ENCODE measurements at regions not wholly inside any gene's neighbourhood (a gene's known extent, or its start where the extent isn't known, plus 50 kb on each side); places are given as distances from the start of the nearest gene placed in this dataset.

DNA sequence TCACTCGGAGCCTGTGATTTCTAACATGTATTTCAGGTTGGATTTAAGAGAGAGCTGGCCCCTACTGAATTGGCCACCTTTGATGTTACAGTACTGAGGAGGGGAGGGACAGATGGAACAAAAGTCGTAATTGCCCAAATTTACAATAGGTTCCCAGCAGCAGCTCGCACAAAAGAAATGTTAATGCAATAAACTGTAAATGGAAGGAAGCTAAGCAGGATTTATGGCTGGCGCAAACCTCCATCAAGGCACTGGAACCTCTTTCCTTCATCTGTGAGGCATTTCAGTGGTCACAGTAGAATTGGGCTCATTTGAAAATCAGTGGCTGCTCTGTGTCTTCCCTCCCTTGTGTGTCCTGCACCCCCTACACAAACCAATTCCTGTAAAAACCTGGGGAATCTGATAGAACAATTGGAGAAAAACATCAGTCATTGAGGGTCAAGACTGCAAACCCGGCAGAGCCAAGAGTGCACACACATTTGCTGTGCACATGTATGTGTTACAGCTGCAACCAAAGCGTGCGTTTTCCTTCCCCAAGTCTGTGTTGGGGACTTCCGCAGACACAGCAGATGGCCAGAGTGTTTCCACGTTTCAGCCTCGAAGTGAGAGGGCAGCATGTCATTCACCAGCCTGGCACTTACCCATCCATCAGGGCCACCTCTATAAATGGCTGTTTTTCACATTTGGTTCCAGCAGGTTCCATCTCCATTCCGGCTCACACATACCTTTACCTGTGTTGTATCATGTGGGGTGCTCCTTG, 192.8 kb downstream of the TM9SF2 start:
- H3K36me3 ChIP-seq (ENCODE audit: control insufficient read depth, insufficient read depth, low read length), result no peaks in the 10 kb centered on the region
- no peaks in the 10 kb centered on the region for H3K9me3 ChIP-seq (ENCODE audit: control insufficient read depth, low read length)
- H3K27me3 ChIP-seq (ENCODE audit: control insufficient read depth, insufficient read depth, low read length, poor library complexity, severe bottlenecking), result no peaks in the 10 kb centered on the region
- WGBS, 2 experiments, result 58 to 61% methylated on average over 11 of the region's 11 CpGs
- no peak overlapping the region for H3K27ac ChIP-seq (ENCODE audit: insufficient read depth, low read depth, low read length, poor library complexity, severe bottlenecking)
- peaks cover 40% of the 10 kb centered on the region for H3K4me1 ChIP-seq (ENCODE audit: control insufficient read depth, insufficient read depth, low read length)
- H3K4me3 ChIP-seq (ENCODE audit: insufficient read depth, low read depth, low read length), result no peak overlapping the region

DNA sequence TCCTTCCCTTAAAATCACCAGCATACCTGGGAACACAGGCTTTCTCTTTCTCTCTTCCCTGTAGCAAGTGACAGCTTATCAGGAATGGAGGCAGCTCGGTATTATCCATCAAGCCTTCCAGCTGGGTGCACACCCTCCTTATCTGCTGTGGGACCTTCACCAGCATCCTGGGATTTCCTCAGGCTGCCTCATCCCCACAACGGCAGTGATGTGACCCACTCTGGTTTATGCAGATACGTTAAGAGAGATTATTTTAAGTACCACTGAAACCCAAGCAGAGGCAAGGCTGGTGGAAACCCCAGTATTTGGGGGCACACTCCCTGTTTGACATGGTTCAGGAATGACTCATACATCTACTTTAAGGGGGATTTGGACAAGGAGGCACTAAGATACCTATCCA, 192.1 kb downstream of the TM9SF2 start:
- H3K4me3 ChIP-seq (ENCODE audit: insufficient read depth, low read depth, low read length), result no peak overlapping the region
- H3K36me3 ChIP-seq (ENCODE audit: control insufficient read depth, insufficient read depth, low read length), result no peaks in the 10 kb centered on the region
- 66 to 70% methylated on average over 3 of the region's 3 CpGs for WGBS, 2 experiments
- no peaks in the 10 kb centered on the region for H3K27me3 ChIP-seq (ENCODE audit: control insufficient read depth, insufficient read depth, low read length, poor library complexity, severe bottlenecking)
- H3K27ac ChIP-seq (ENCODE audit: insufficient read depth, low read depth, low read length, poor library complexity, severe bottlenecking), result peak overlapping the region; percentile 18
- peaks cover 47% of the 10 kb centered on the region for H3K4me1 ChIP-seq (ENCODE audit: control insufficient read depth, insufficient read depth, low read length)
- H3K9me3 ChIP-seq (ENCODE audit: control insufficient read depth, low read length), result no peaks in the 10 kb centered on the region

DNA sequence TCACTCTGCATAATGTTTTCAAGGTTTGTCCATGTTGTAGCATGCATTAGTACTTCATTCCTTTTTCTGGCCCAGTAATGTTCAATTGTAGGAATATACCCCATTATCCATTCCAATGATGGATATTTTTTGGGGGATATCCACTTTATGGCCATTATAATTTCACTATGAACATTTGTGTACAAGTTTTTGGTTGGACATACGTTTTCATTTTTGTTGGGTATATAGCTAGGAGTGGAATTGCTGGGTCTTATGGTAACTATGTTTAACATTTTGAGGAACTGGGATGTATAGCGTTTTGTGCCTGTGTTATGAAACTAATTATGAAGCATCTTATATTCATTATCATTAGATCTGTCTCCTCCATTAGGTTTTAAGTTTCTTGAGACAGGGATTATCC, 191.6 kb downstream of the TM9SF2 start:
- no peaks in the 10 kb centered on the region for H3K27me3 ChIP-seq (ENCODE audit: control insufficient read depth, insufficient read depth, low read length, poor library complexity, severe bottlenecking)
- WGBS, 2 experiments, result 80 to 92% methylated on average over 1 of the region's 2 CpGs

DNA sequence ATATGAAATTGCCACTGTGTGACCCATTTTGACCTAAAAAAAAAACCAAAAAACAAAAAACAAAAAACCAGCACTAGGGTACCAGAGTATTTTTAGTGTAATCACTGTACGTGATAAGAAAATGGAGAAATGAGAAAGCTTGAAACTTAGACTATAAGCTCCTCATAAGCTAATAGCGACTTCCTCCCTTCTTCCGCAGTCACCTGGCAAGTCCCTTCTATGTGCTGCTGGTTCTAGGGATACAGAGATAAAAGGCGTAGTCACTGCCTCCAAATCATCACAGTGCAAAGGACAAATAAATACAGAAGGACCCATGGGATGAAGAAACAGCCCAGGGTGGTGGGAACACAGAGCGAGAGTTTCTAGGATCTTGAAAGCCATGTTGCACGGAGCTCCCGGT, 190.3 kb downstream of the TM9SF2 start:
- 68 to 73% methylated on average over 7 of the region's 7 CpGs for WGBS, 2 experiments
- Histone ChIP-seq H3K9me3 (ENCODE audit: control insufficient read depth, low read length) (no peaks in the 10 kb centered on the region), H3K27me3 (ENCODE audit: control insufficient read depth, insufficient read depth, low read length, poor library complexity, severe bottlenecking) (no peaks in the 10 kb centered on the region), H3K4me1 (ENCODE audit: control insufficient read depth, insufficient read depth, low read length) (peaks cover 65% of the 10 kb centered on the region), H3K4me3 (ENCODE audit: insufficient read depth, low read depth, low read length) (no peak overlapping the region), H3K27ac (ENCODE audit: insufficient read depth, low read depth, low read length, poor library complexity, severe bottlenecking) (no peak overlapping the region), H3K36me3 (ENCODE audit: control insufficient read depth, insufficient read depth, low read length) (no peaks in the 10 kb centered on the region)

More for the DNA sequence above, 191.6 kb downstream of the TM9SF2 start:
- H3K36me3 ChIP-seq (ENCODE audit: control insufficient read depth, insufficient read depth, low read length), result no peaks in the 10 kb centered on the region
- no peaks in the 10 kb centered on the region for H3K9me3 ChIP-seq (ENCODE audit: control insufficient read depth, low read length)
- peaks cover 52% of the 10 kb centered on the region for H3K4me1 ChIP-seq (ENCODE audit: control insufficient read depth, insufficient read depth, low read length)
- H3K27ac ChIP-seq (ENCODE audit: insufficient read depth, low read depth, low read length, poor library complexity, severe bottlenecking), result no peak overlapping the region
- H3K4me3 ChIP-seq (ENCODE audit: insufficient read depth, low read depth, low read length), result no peak overlapping the region

DNA sequence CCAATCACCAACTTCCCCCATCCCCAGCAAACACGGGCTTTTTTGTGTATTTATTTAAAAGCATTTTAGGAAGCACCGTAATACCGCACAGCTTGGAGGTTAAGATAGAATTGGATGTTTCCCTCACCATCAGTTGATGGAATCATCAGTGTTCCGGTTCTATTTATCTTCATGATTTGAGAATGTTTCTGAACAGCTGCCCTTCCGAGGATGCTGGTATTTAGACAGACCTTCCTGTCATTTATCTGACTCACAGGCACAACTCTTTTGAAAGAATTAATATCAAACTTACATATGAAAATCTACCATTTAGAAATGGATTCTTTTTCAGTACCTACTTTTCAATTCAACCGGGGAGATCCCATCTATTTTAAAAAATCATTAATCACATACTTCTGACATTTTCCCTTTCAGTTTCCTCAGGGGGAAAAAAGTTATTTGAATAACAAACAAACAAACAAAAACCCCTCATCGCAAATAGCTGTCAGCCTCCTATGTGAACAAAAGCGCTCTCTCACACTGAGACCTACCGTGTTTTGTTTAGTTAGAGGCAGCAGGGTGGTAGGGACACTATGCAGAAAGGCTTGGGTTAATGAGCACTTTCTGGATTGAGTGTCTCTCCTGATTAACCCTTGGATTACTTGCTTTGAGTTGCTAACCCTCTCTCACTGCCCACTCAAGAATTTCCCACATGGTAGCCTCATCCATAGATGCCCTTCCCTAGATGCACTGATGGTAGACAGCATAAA, 189.3 kb downstream of the TM9SF2 start:
- Histone ChIP-seq H3K27me3 (ENCODE audit: control insufficient read depth, insufficient read depth, low read length, poor library complexity, severe bottlenecking) (no peaks in the 10 kb centered on the region), H3K27ac (ENCODE audit: insufficient read depth, low read depth, low read length, poor library complexity, severe bottlenecking) (peak overlapping the region; percentile 78), H3K9me3 (ENCODE audit: control insufficient read depth, low read length) (no peaks in the 10 kb centered on the region), H3K4me1 (ENCODE audit: control insufficient read depth, insufficient read depth, low read length) (peaks cover 72% of the 10 kb centered on the region), H3K4me3 (ENCODE audit: insufficient read depth, low read depth, low read length) (peak overlapping the region; percentile 15), H3K36me3 (ENCODE audit: control insufficient read depth, insufficient read depth, low read length) (no peaks in the 10 kb centered on the region)
- WGBS, 2 experiments, result 4 to 7% methylated on average over 8 to 9 of the region's 9 CpGs

DNA sequence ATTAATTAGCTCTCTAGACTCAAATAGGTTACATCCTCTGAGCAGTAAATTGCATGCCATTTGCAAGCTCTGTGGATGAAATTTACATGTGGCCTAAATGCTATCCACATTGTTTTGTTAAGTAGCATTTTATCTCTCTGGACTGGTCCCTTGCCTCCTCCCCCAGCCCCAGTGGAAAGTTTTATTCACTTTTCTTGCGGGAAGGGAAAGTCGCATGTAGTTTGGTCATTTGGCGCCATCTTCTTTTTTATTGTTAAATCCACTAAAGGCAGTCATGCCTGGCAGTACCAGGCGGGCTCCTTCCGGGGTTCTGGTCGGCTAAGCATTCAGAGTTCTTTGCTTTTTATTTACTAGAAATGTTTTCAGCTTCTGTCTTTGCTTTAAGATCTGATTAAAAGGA, 188.7 kb downstream of the TM9SF2 start:
- Histone ChIP-seq H3K36me3 (ENCODE audit: control insufficient read depth, insufficient read depth, low read length) (no peaks in the 10 kb centered on the region), H3K4me1 (ENCODE audit: control insufficient read depth, insufficient read depth, low read length) (peaks cover 72% of the 10 kb centered on the region), H3K27me3 (ENCODE audit: control insufficient read depth, insufficient read depth, low read length, poor library complexity, severe bottlenecking) (no peaks in the 10 kb centered on the region), H3K9me3 (ENCODE audit: control insufficient read depth, low read length) (no peaks in the 10 kb centered on the region), H3K4me3 (ENCODE audit: insufficient read depth, low read depth, low read length) (peak overlapping the region; percentile 15), H3K27ac (ENCODE audit: insufficient read depth, low read depth, low read length, poor library complexity, severe bottlenecking) (peak overlapping the region; percentile 78)
- WGBS, 2 experiments, result 11 to 19% methylated on average over 6 of the region's 6 CpGs

DNA sequence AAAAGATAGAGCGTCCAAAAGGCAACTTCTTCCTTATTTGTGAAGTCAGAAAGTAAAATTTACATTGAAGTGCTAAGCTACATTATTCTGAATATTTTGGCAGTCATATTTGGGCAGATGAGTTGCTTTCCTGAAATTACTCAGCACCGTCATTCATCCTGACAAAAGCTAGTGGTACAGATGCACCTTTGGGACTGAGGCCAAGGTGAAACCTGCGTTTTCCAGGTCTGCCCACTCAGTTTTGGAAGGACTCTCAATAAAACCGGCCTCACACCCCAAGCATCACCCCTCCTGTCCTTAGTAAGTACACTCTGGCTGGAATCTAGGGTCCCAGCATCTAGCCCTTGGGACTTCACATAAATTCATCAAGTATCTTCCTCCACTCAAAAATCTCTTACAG, 187.5 kb downstream of the TM9SF2 start:
- H3K4me1 ChIP-seq (ENCODE audit: control insufficient read depth, insufficient read depth, low read length), result peaks cover 62% of the 10 kb centered on the region

DNA sequence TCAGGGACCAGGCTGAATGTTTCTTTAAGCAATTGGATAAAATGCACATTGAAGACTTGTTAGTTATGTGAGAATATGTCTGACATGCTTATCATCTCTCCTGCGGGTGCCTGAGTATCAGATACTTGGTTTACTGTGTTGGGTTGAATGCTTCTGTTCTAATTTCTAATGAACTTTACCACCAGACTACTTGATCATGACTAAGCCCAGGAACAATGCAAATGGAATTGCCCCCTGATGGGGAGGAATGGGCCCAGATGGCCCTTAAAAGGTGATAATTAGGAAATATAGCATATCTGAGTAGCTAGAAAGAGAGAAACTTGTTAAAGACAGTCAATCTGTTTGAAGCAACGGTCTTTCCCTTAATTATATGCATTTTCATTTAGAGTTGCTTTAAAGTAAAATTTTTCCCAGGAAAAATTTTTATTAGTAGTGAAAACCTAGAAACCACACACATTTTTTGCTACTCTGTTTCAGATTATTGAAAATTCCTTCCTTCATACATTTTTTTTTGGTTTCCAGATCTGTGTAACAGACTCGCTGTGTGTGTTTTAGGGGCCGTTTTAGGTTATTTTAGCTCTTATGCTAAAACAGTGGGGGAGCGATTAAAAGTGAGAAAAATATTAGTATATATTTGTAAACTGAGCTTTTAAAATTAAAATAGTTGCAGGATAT, 186.6 kb downstream of the TM9SF2 start:
- peak overlapping the region; percentile 28 for H3K27ac ChIP-seq (ENCODE audit: insufficient read depth, low read depth, low read length, poor library complexity, severe bottlenecking)
- H3K27me3 ChIP-seq (ENCODE audit: control insufficient read depth, insufficient read depth, low read length, poor library complexity, severe bottlenecking), result no peaks in the 10 kb centered on the region
- peaks cover 54% of the 10 kb centered on the region for H3K4me1 ChIP-seq (ENCODE audit: control insufficient read depth, insufficient read depth, low read length)
- WGBS, 2 experiments, result 5 to 22% methylated on average over 4 to 5 of the region's 5 CpGs
- no peaks in the 10 kb centered on the region for H3K9me3 ChIP-seq (ENCODE audit: control insufficient read depth, low read length)
- H3K4me3 ChIP-seq (ENCODE audit: insufficient read depth, low read depth, low read length), result peak overlapping the region; percentile 8
- H3K36me3 ChIP-seq (ENCODE audit: control insufficient read depth, insufficient read depth, low read length), result no peaks in the 10 kb centered on the region

More for the DNA sequence above, 187.5 kb downstream of the TM9SF2 start:
- no peaks in the 10 kb centered on the region for H3K9me3 ChIP-seq (ENCODE audit: control insufficient read depth, low read length)
- H3K4me3 ChIP-seq (ENCODE audit: insufficient read depth, low read depth, low read length), result no peak overlapping the region
- 39 to 42% methylated on average over 4 of the region's 4 CpGs for WGBS, 2 experiments
- no peak overlapping the region for H3K27ac ChIP-seq (ENCODE audit: insufficient read depth, low read depth, low read length, poor library complexity, severe bottlenecking)
- no peaks in the 10 kb centered on the region for H3K36me3 ChIP-seq (ENCODE audit: control insufficient read depth, insufficient read depth, low read length)
- no peaks in the 10 kb centered on the region for H3K27me3 ChIP-seq (ENCODE audit: control insufficient read depth, insufficient read depth, low read length, poor library complexity, severe bottlenecking)

DNA sequence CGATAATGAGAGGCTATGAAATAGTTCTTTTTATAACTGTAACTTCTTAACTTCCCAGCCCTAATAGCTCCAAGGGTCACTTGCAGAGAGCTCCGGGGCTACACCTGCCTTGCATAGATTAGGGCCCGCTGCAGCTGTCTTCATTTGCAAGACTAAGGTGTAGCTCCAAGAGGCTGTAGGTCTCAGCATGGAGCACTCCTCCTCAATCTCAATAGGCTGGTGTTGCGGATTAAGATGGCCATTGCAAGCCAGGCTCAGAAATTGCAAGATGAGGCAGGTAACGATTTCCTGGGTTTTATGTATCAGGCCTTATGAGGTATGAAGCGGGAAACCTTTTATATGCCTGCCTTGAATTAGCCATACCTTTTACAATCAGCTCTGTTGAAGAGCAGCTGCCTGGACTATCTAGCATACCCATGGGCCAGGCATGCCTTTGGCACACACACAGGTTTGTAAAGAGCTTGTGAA, 185.7 kb downstream of the TM9SF2 start:
- 1 to 6% methylated on average over 6 of the region's 6 CpGs for WGBS, 2 experiments
- Histone ChIP-seq H3K27ac (ENCODE audit: insufficient read depth, low read depth, low read length, poor library complexity, severe bottlenecking) (peak overlapping the region; percentile 28), H3K36me3 (ENCODE audit: control insufficient read depth, insufficient read depth, low read length) (no peaks in the 10 kb centered on the region), H3K4me1 (ENCODE audit: control insufficient read depth, insufficient read depth, low read length) (peaks cover 54% of the 10 kb centered on the region), H3K4me3 (ENCODE audit: insufficient read depth, low read depth, low read length) (no peak overlapping the region), H3K9me3 (ENCODE audit: control insufficient read depth, low read length) (no peaks in the 10 kb centered on the region), H3K27me3 (ENCODE audit: control insufficient read depth, insufficient read depth, low read length, poor library complexity, severe bottlenecking) (no peaks in the 10 kb centered on the region)

DNA sequence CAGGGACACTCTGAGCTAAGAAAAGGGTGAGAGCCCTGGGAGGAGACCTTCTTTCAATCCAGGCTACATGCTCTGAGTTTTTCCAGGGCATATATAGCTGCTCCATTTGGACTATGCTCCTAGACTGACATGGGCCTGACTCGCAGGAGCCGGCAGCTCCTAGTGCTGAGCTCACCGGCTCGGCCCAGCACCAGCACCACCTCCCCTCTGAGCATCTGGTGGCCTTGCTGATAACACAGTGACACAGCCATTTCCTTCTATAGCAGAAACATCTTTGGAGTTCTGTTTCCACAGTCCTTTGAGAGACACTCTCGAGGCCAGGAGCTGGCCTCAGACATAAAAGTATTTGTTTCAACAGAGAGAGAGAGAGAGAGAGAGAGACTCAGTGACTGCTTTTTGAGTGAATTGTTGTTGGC, 184.9 kb downstream of the TM9SF2 start:
- 19 to 21% methylated on average over 5 of the region's 5 CpGs for WGBS, 2 experiments
- H3K27me3 ChIP-seq (ENCODE audit: control insufficient read depth, insufficient read depth, low read length, poor library complexity, severe bottlenecking), result no peaks in the 10 kb centered on the region
- no peaks in the 10 kb centered on the region for H3K36me3 ChIP-seq (ENCODE audit: control insufficient read depth, insufficient read depth, low read length)
- H3K4me3 ChIP-seq (ENCODE audit: insufficient read depth, low read depth, low read length), result no peak overlapping the region
- H3K27ac ChIP-seq (ENCODE audit: insufficient read depth, low read depth, low read length, poor library complexity, severe bottlenecking), result peak overlapping the region; percentile 28
- H3K4me1 ChIP-seq (ENCODE audit: control insufficient read depth, insufficient read depth, low read length), result peaks cover 48% of the 10 kb centered on the region
- H3K9me3 ChIP-seq (ENCODE audit: control insufficient read depth, low read length), result no peaks in the 10 kb centered on the region

Measured in ectodermal cell (in vitro differentiated cells).